ENCODE measurements at regions not wholly inside any gene's neighbourhood (a gene's known extent, or its start where the extent isn't known, plus 50 kb on each side); places are given as distances from the start of the nearest gene placed in this dataset.

- no peaks in the 10 kb centered on the region for H3K4me1 Mint-ChIP-seq (ENCODE audit: low read depth)
- H3K27ac ChIP-seq (ENCODE audit: low read depth in 1 of 2, low read length in 2 of 2): no peak overlapping the region
- no peak overlapping the region for H3K4me3 Mint-ChIP-seq
- H3K9me3 Mint-ChIP-seq: peaks cover 4% of the 10 kb centered on the region
- no peak for TF ChIP-seq CTCF (IDR thresholded peaks at IDR 0.05)
- no peaks in the 10 kb centered on the region for H3K27me3 ChIP-seq (ENCODE audit: control insufficient read depth in 1 of 2, insufficient read depth in 2 of 2, low read length in 2 of 2)
- intact Hi-C loops (cut with DNase I, micrococcal nuclease): loop anchor here in 1 of 2 experiments (5.0 kb wide), 1 partner anchor 64 kb away; no protein-coding TSS in a partner anchor
- ChIA-PET CTCF (interaction anchor here (0.6 kb wide), 1 partner anchor 590 kb away, joined by 3 read pairs; no protein-coding TSS in a partner anchor), POLR2A (no interaction called here)
- H3K36me3 Mint-ChIP-seq (ENCODE audit: low read depth): no peaks in the 10 kb centered on the region
- H3K27me3 Mint-ChIP-seq: no peaks in the 10 kb centered on the region
- H3K4me3 ChIP-seq (ENCODE audit: low read length): no peak overlapping the region
- H3K9me3 ChIP-seq (ENCODE audit: control insufficient read depth in 1 of 2, insufficient read depth in 1 of 2, low read length in 2 of 2): peaks cover 0 to 4% of the 10 kb centered on the region in 2 experiments
- H3K27ac Mint-ChIP-seq: no peak overlapping the region
- DNase-seq (no peak), ATAC-seq (ENCODE audit: poor library complexity) (no peak)
- no peaks in the 10 kb centered on the region for H3K36me3 ChIP-seq (ENCODE audit: insufficient read depth, low read length)
- H3K4me1 ChIP-seq (ENCODE audit: insufficient read depth, low read length): no peaks in the 10 kb centered on the region
These were observed 58.6 kb upstream of the DOCK10 start for GRCh38 chr2:225100856-225101294.

GRCh38 chr2:225100269-225100668 is 58.0 kb upstream of the DOCK10 start:
- H3K27me3 Mint-ChIP-seq: no peaks in the 10 kb centered on the region
- intact Hi-C loops (cut with DNase I, micrococcal nuclease): loop anchor here in 1 of 2 experiments (5.0 kb wide), 1 partner anchor 63 kb away; no protein-coding TSS in a partner anchor

GRCh38 chr2:225097035-225097434 is 54.8 kb upstream of the DOCK10 start:
- CTCF ChIA-PET: no interaction called here
- H3K36me3 Mint-ChIP-seq (ENCODE audit: low read depth): no peaks in the 10 kb centered on the region
- Histone ChIP-seq H3K27ac (ENCODE audit: low read depth in 1 of 2, low read length in 2 of 2) (no peak overlapping the region), H3K36me3 (ENCODE audit: insufficient read depth, low read length) (no peaks in the 10 kb centered on the region), H3K4me1 (ENCODE audit: insufficient read depth, low read length) (no peaks in the 10 kb centered on the region), H3K4me3 (ENCODE audit: low read length) (no peak overlapping the region), H3K9me3 (ENCODE audit: control insufficient read depth in 1 of 2, insufficient read depth in 1 of 2, low read length in 2 of 2) (peaks cover 0 to 4% of the 10 kb centered on the region in 2 experiments), H3K27me3 (ENCODE audit: control insufficient read depth in 1 of 2, insufficient read depth in 2 of 2, low read length in 2 of 2) (no peaks in the 10 kb centered on the region)
- H3K4me1 Mint-ChIP-seq (ENCODE audit: low read depth): no peaks in the 10 kb centered on the region
- ATAC-seq (ENCODE audit: poor library complexity): no peak
- intact Hi-C loops (cut with DNase I, micrococcal nuclease): no loop called here
- no peak for TF ChIP-seq CTCF (IDR thresholded peaks at IDR 0.05)
- peaks cover 6% of the 10 kb centered on the region for H3K9me3 Mint-ChIP-seq
- H3K4me3 Mint-ChIP-seq: no peak overlapping the region
- DNase-seq: no peak
- POLR2A ChIA-PET: no interaction called here
- H3K27me3 Mint-ChIP-seq: no peaks in the 10 kb centered on the region
- H3K27ac Mint-ChIP-seq: no peak overlapping the region

More at GRCh38 chr2:225100269-225100668, 58.0 kb upstream of the DOCK10 start:
- CTCF ChIA-PET: no interaction called here
- no peaks in the 10 kb centered on the region for H3K4me1 Mint-ChIP-seq (ENCODE audit: low read depth)
- no peak overlapping the region for H3K27ac Mint-ChIP-seq
- no peaks in the 10 kb centered on the region for H3K27me3 ChIP-seq (ENCODE audit: control insufficient read depth in 1 of 2, insufficient read depth in 2 of 2, low read length in 2 of 2)
- H3K4me3 Mint-ChIP-seq: no peak overlapping the region
- H3K36me3 ChIP-seq (ENCODE audit: insufficient read depth, low read length): no peaks in the 10 kb centered on the region
- H3K9me3 Mint-ChIP-seq: peaks cover 4% of the 10 kb centered on the region
- H3K27ac ChIP-seq (ENCODE audit: low read depth in 1 of 2, low read length in 2 of 2): no peak overlapping the region
- H3K9me3 ChIP-seq (ENCODE audit: control insufficient read depth in 1 of 2, insufficient read depth in 1 of 2, low read length in 2 of 2): peaks cover 0 to 4% of the 10 kb centered on the region in 2 experiments
- TF ChIP-seq CTCF (IDR thresholded peaks at IDR 0.05): no peak
- ATAC-seq (ENCODE audit: poor library complexity): no peak
- POLR2A ChIA-PET: no interaction called here
- no peak for DNase-seq
- no peaks in the 10 kb centered on the region for H3K36me3 Mint-ChIP-seq (ENCODE audit: low read depth)
- H3K4me1 ChIP-seq (ENCODE audit: insufficient read depth, low read length): no peaks in the 10 kb centered on the region
- H3K4me3 ChIP-seq (ENCODE audit: low read length): no peak overlapping the region
